Activated CD8-positive, alpha-beta T cell treated with anti-CD3 and anti-CD28 coated beads, Interleukin-2, amount 10 ng/mL, durations not matched to agents 7 days and 5 days (primary cell): ENCODE measurements at regions not wholly inside any gene's neighbourhood (a gene's known extent, or its start where the extent isn't known, plus 50 kb on each side); places are given as distances from the start of the nearest gene placed in this dataset.

ENCODE experiments used
- ATAC-seq: fragments of 150-1000 bp; cut with Tn5 transposase; one replicate; pipeline ENCODE4 v1.10.0; 2021; ENCODE audit warnings: moderate library complexity
- CTCF ChIA-PET: fragments of 350-600 bp; sonication (Branson Sonifier 250); formaldehyde crosslinking; loops from one replicate; lab custom pipeline; 2021; ENCODE audit warnings: antibody characterized with exemption; lab: Charles Lee
- POLR2A ChIA-PET: fragments of 350-600 bp; sonication (Branson Sonifier 250); formaldehyde crosslinking; loops from one replicate; lab custom pipeline; 2021; ENCODE audit warnings: antibody characterized with exemption; lab: Charles Lee
- DNase-seq: peaks from one replicate; pipeline ENCODE4 v3.0.0-alpha.2; 2020
- H3K27ac Mint-ChIP-seq: one replicate; pipeline ENCODE4 v1.8.0; 2021; ENCODE audit warnings: mild to moderate bottlenecking, mixed read lengths
- H3K27me3 Mint-ChIP-seq: one replicate; pipeline ENCODE4 v1.8.0; 2021; ENCODE audit warnings: low read depth, mixed read lengths
- H3K36me3 Mint-ChIP-seq: one replicate; pipeline ENCODE4 v1.8.0; 2021; ENCODE audit warnings: low read depth, mixed read lengths
- H3K4me1 Mint-ChIP-seq: one replicate; pipeline ENCODE4 v1.8.0; 2021; ENCODE audit warnings: low read depth, mixed read lengths
- H3K4me3 Mint-ChIP-seq: one replicate; pipeline ENCODE4 v1.8.0; 2021; ENCODE audit warnings: mild to moderate bottlenecking, mixed read lengths
- H3K9me3 Mint-ChIP-seq: one replicate; pipeline ENCODE4 v1.8.0; 2022; ENCODE audit warnings: mixed read lengths; ENCODE audit not compliant: insufficient read depth

- POLR2A ChIA-PET, result no interaction called here
- ATAC-seq, result no peak
- Mint-ChIP-seq H3K27me3 (peaks cover 11% of the 10 kb centered on the region), H3K36me3 (no peaks in the 10 kb centered on the region), H3K4me1 (no peaks in the 10 kb centered on the region), H3K4me3 (no peak overlapping the region), H3K9me3 (no peaks in the 10 kb centered on the region), H3K27ac (no peak overlapping the region)
- DNase-seq, result no peak
- CTCF ChIA-PET, result interaction anchor here (2.4 kb wide), 1 partner anchor 17 kb away, joined by 10 read pairs; no protein-coding TSS in a partner anchor
These were observed 50.2 kb upstream of the SLC35C1 start for GRCh38 chr11:45754741-45755140.

GRCh38 chr11:45754261-45754709 lies 50.7 kb upstream of the SLC35C1 start:
- Mint-ChIP-seq H3K4me3 (no peak overlapping the region), H3K4me1 (no peaks in the 10 kb centered on the region), H3K27ac (no peak overlapping the region), H3K9me3 (no peaks in the 10 kb centered on the region), H3K27me3 (peaks cover 11% of the 10 kb centered on the region), H3K36me3 (no peaks in the 10 kb centered on the region)
- POLR2A ChIA-PET, result no interaction called here
- DNase-seq (no peak), ATAC-seq (no peak)
- CTCF ChIA-PET, result interaction anchor here (2.4 kb wide), 1 partner anchor 17 kb away, joined by 10 read pairs; no protein-coding TSS in a partner anchor

GRCh38 chr11:45752106-45752505 lies 52.8 kb upstream of the SLC35C1 start:
- Mint-ChIP-seq H3K4me3 (no peak overlapping the region), H3K4me1 (no peaks in the 10 kb centered on the region), H3K27ac (no peak overlapping the region), H3K36me3 (no peaks in the 10 kb centered on the region), H3K9me3 (no peaks in the 10 kb centered on the region), H3K27me3 (peaks cover 11% of the 10 kb centered on the region)
- POLR2A ChIA-PET, result no interaction called here
- CTCF ChIA-PET, result interaction anchor here (1.5 kb wide), 1 partner anchor 20 kb away, joined by 4 read pairs; no protein-coding TSS in a partner anchor
- ATAC-seq (no peak), DNase-seq (no peak)

GRCh38 chr11:45751430-45751829 lies 53.5 kb upstream of the SLC35C1 start:
- H3K9me3 Mint-ChIP-seq, result no peaks in the 10 kb centered on the region
- DNase-seq, result no peak
- ATAC-seq, result no peak

GRCh38 chr11:45750439-45750838 lies 54.5 kb upstream of the SLC35C1 start:
- Mint-ChIP-seq H3K9me3 (no peaks in the 10 kb centered on the region), H3K36me3 (no peaks in the 10 kb centered on the region), H3K27me3 (peaks cover 11% of the 10 kb centered on the region), H3K4me1 (no peaks in the 10 kb centered on the region), H3K27ac (no peak overlapping the region), H3K4me3 (no peak overlapping the region)
- ChIA-PET CTCF (interaction anchor here (1.5 kb wide), 1 partner anchor 21 kb away, joined by 4 read pairs; no protein-coding TSS in a partner anchor), POLR2A (no interaction called here)
- ATAC-seq, result no peak
- DNase-seq, result no peak

More at GRCh38 chr11:45751430-45751829, 53.5 kb upstream of the SLC35C1 start:
- ChIA-PET POLR2A (no interaction called here), CTCF (interaction anchor here (1.5 kb wide), 1 partner anchor 20 kb away, joined by 4 read pairs; no protein-coding TSS in a partner anchor)
- H3K4me1 Mint-ChIP-seq, result no peaks in the 10 kb centered on the region
- no peaks in the 10 kb centered on the region for H3K36me3 Mint-ChIP-seq
- H3K27ac Mint-ChIP-seq, result no peak overlapping the region
- peaks cover 11% of the 10 kb centered on the region for H3K27me3 Mint-ChIP-seq
- no peak overlapping the region for H3K4me3 Mint-ChIP-seq

- Mint-ChIP-seq H3K27ac (no peak overlapping the region), H3K4me1 (no peaks in the 10 kb centered on the region), H3K27me3 (peaks cover 13% of the 10 kb centered on the region), H3K36me3 (no peaks in the 10 kb centered on the region), H3K9me3 (no peaks in the 10 kb centered on the region), H3K4me3 (no peak overlapping the region)
- ATAC-seq (no peak), DNase-seq (no peak)
- ChIA-PET CTCF (interaction anchor here (1.0 kb wide), 1 partner anchor 23 kb away, joined by 5 read pairs; no protein-coding TSS in a partner anchor), POLR2A (no interaction called here)
These were observed 56.1 kb upstream of the SLC35C1 start for GRCh38 chr11:45748801-45749200.

- POLR2A ChIA-PET, result no interaction called here
- ATAC-seq, result no peak
- H3K4me1 Mint-ChIP-seq, result no peaks in the 10 kb centered on the region
- no peaks in the 10 kb centered on the region for H3K9me3 Mint-ChIP-seq
- H3K27me3 Mint-ChIP-seq, result peaks cover 6% of the 10 kb centered on the region
- CTCF ChIA-PET, result interaction anchor here (1.3 kb wide), 1 partner anchor 26 kb away, joined by 3 read pairs; no protein-coding TSS in a partner anchor
- H3K36me3 Mint-ChIP-seq, result no peaks in the 10 kb centered on the region
- H3K27ac Mint-ChIP-seq, result no peak overlapping the region
- no peak for DNase-seq
- H3K4me3 Mint-ChIP-seq, result no peak overlapping the region
These were observed 59.7 kb upstream of the SLC35C1 start for GRCh38 chr11:45745065-45745811.

GRCh38 chr11:45743556-45744468 lies 61.1 kb upstream of the SLC35C1 start:
- Mint-ChIP-seq H3K4me3 (no peak overlapping the region), H3K9me3 (no peaks in the 10 kb centered on the region), H3K36me3 (no peaks in the 10 kb centered on the region), H3K27ac (no peak overlapping the region), H3K4me1 (no peaks in the 10 kb centered on the region), H3K27me3 (peaks cover 4% of the 10 kb centered on the region)
- no peak for ATAC-seq
- POLR2A ChIA-PET, result no interaction called here
- DNase-seq, result no peak
- CTCF ChIA-PET, result interaction anchor here (1.3 kb wide), 1 partner anchor 28 kb away, joined by 3 read pairs; no protein-coding TSS in a partner anchor

GRCh38 chr11:45741582-45741981 lies 63.4 kb upstream of the SLC35C1 start:
- Mint-ChIP-seq H3K27ac (no peak overlapping the region), H3K36me3 (no peaks in the 10 kb centered on the region), H3K27me3 (peaks cover 4% of the 10 kb centered on the region), H3K4me3 (no peak overlapping the region), H3K4me1 (no peaks in the 10 kb centered on the region), H3K9me3 (no peaks in the 10 kb centered on the region)
- DNase-seq (no peak), ATAC-seq (no peak)
- CTCF ChIA-PET, result no interaction called here
- POLR2A ChIA-PET, result no interaction called here

GRCh38 chr11:45741032-45741431 lies 63.9 kb upstream of the SLC35C1 start:
- Mint-ChIP-seq H3K4me1 (no peaks in the 10 kb centered on the region), H3K4me3 (no peak overlapping the region), H3K27me3 (peaks cover 4% of the 10 kb centered on the region), H3K27ac (no peak overlapping the region), H3K36me3 (no peaks in the 10 kb centered on the region), H3K9me3 (no peaks in the 10 kb centered on the region)
- ChIA-PET CTCF (no interaction called here), POLR2A (no interaction called here)
- no peak for DNase-seq
- ATAC-seq, result no peak

GRCh38 chr11:45739866-45740265 lies 65.1 kb upstream of the SLC35C1 start:
- Mint-ChIP-seq H3K36me3 (no peaks in the 10 kb centered on the region), H3K4me3 (no peak overlapping the region), H3K4me1 (no peaks in the 10 kb centered on the region), H3K9me3 (no peaks in the 10 kb centered on the region), H3K27ac (no peak overlapping the region), H3K27me3 (peaks cover 5% of the 10 kb centered on the region)
- ATAC-seq (no peak), DNase-seq (no peak)
- ChIA-PET CTCF (no interaction called here), POLR2A (no interaction called here)
